ENCODE measurements at regions not wholly inside any gene's neighbourhood (a gene's known extent, or its start where the extent isn't known, plus 50 kb on each side); places are given as distances from the start of the nearest gene placed in this dataset.

- H3K4me3 Mint-ChIP-seq (ENCODE audit: unreplicated experiment): no peak overlapping the region
- H3K4me1 Mint-ChIP-seq (ENCODE audit: low read depth, unreplicated experiment): peaks cover 27% of the 10 kb centered on the region
- no peaks in the 10 kb centered on the region for H3K9me3 Mint-ChIP-seq (ENCODE audit: unreplicated experiment)
- peak in 1 of 2 experiments; percentile 40 for DNase-seq
- Histone ChIP-seq H3K27me3 (replicated peaks; ENCODE audit: control insufficient read depth, insufficient read depth, low read length) (no peaks in the 10 kb centered on the region), H3K36me3 (ENCODE audit: control insufficient read depth, insufficient read depth, low read length) (no peaks in the 10 kb centered on the region), H3K4me3 (ENCODE audit: low read depth, low read length) (no peak overlapping the region), H3K9me3 (no peaks in the 10 kb centered on the region), H3K4me1 (peaks cover 32% of the 10 kb centered on the region)
- POLR2A ChIA-PET: interaction anchor here (0.5 to 1.1 kb wide), 2 partner anchors 413 to 420 kb away, joined by 3 read pairs; partner anchors contain the start of gene KITLG
- H3K27me3 Mint-ChIP-seq (ENCODE audit: insufficient read depth, unreplicated experiment): no peaks in the 10 kb centered on the region
- TF ChIP-seq CTCF (IDR thresholded peaks at IDR 0.05; ENCODE audit: insufficient read depth in 1 of 2, low read depth in 1 of 2, low read length in 1 of 2, severe bottlenecking in 1 of 2, unreplicated experiment in 1 of 2): peak; percentile 61 to 63
- BruUV-seq (replicated peaks): no TSS peak
- peak overlapping the region; percentile 75 for H3K27ac Mint-ChIP-seq (ENCODE audit: unreplicated experiment)
- H3K36me3 Mint-ChIP-seq (ENCODE audit: insufficient read depth, unreplicated experiment): no peaks in the 10 kb centered on the region
- CTCF ChIA-PET: interaction anchor here (0.9 to 2.1 kb wide), 4 partner anchors 62 to 416 kb away, joined by 3 to 6 read pairs (median 4); no protein-coding TSS in a partner anchor
- intact Hi-C loops (cut with micrococcal nuclease; ENCODE audit: unreplicated experiment): loop anchor here (1.0 to 10.0 kb wide), 9 partner anchors 62 to 879 kb away; no protein-coding TSS in a partner anchor
Measured at GRCh38 chr12:88993651-88994050, 358.6 kb downstream of the DUSP6 start.

GRCh38 chr12:88986056-88986455 is 366.2 kb downstream of the DUSP6 start:
- intact Hi-C loops (cut with micrococcal nuclease; ENCODE audit: unreplicated experiment): loop anchor here (1.0 kb wide), 1 partner anchor 60 kb away; no protein-coding TSS in a partner anchor
- H3K4me3 Mint-ChIP-seq (ENCODE audit: unreplicated experiment): no peak overlapping the region

GRCh38 chr12:88985631-88986030 is 366.7 kb downstream of the DUSP6 start:
- Histone ChIP-seq H3K36me3 (ENCODE audit: control insufficient read depth, insufficient read depth, low read length) (no peaks in the 10 kb centered on the region), H3K9me3 (no peaks in the 10 kb centered on the region), H3K27me3 (replicated peaks; ENCODE audit: control insufficient read depth, insufficient read depth, low read length) (no peaks in the 10 kb centered on the region), H3K4me3 (ENCODE audit: low read depth, low read length) (no peak overlapping the region), H3K4me1 (peaks cover 44% of the 10 kb centered on the region)
- H3K27me3 Mint-ChIP-seq (ENCODE audit: insufficient read depth, unreplicated experiment): no peaks in the 10 kb centered on the region
- DNase-seq: no peak
- TF ChIP-seq CTCF (IDR thresholded peaks at IDR 0.05; ENCODE audit: insufficient read depth in 1 of 2, low read depth in 1 of 2, low read length in 1 of 2, severe bottlenecking in 1 of 2, unreplicated experiment in 1 of 2): no peak
- no peak overlapping the region for H3K4me3 Mint-ChIP-seq (ENCODE audit: unreplicated experiment)
- BruUV-seq (replicated peaks): no TSS peak
- ChIA-PET CTCF (no interaction called here), POLR2A (interaction anchor here (0.6 kb wide), 1 partner anchor 688 kb away, joined by 3 read pairs; no protein-coding TSS in a partner anchor)
- H3K4me1 Mint-ChIP-seq (ENCODE audit: low read depth, unreplicated experiment): peaks cover 12% of the 10 kb centered on the region
- intact Hi-C loops (cut with micrococcal nuclease; ENCODE audit: unreplicated experiment): loop anchor here (1.0 to 2.0 kb wide), 2 partner anchors 29 to 59 kb away; no protein-coding TSS in a partner anchor
- peaks cover 9% of the 10 kb centered on the region for H3K36me3 Mint-ChIP-seq (ENCODE audit: insufficient read depth, unreplicated experiment)
- peak overlapping the region; percentile 50 for H3K27ac Mint-ChIP-seq (ENCODE audit: unreplicated experiment)
- peaks cover 41% of the 10 kb centered on the region for H3K9me3 Mint-ChIP-seq (ENCODE audit: unreplicated experiment)

More at GRCh38 chr12:88986056-88986455, 366.2 kb downstream of the DUSP6 start:
- no peaks in the 10 kb centered on the region for H3K36me3 ChIP-seq (ENCODE audit: control insufficient read depth, insufficient read depth, low read length)
- POLR2A ChIA-PET: interaction anchor here (0.6 kb wide), 1 partner anchor 688 kb away, joined by 3 read pairs; no protein-coding TSS in a partner anchor
- DNase-seq: peak; percentile 29 to 40
- no peaks in the 10 kb centered on the region for H3K27me3 ChIP-seq (replicated peaks; ENCODE audit: control insufficient read depth, insufficient read depth, low read length)
- TF ChIP-seq CTCF (IDR thresholded peaks at IDR 0.05; ENCODE audit: insufficient read depth in 1 of 2, low read depth in 1 of 2, low read length in 1 of 2, severe bottlenecking in 1 of 2, unreplicated experiment in 1 of 2): no peak
- H3K4me1 Mint-ChIP-seq (ENCODE audit: low read depth, unreplicated experiment): peaks cover 17% of the 10 kb centered on the region
- peaks cover 41% of the 10 kb centered on the region for H3K9me3 Mint-ChIP-seq (ENCODE audit: unreplicated experiment)
- no peaks in the 10 kb centered on the region for H3K9me3 ChIP-seq
- H3K4me3 ChIP-seq (ENCODE audit: low read depth, low read length): no peak overlapping the region
- BruUV-seq (replicated peaks): no TSS peak
- H3K4me1 ChIP-seq: peaks cover 44% of the 10 kb centered on the region
- H3K36me3 Mint-ChIP-seq (ENCODE audit: insufficient read depth, unreplicated experiment): peaks cover 9% of the 10 kb centered on the region
- CTCF ChIA-PET: no interaction called here
- H3K27me3 Mint-ChIP-seq (ENCODE audit: insufficient read depth, unreplicated experiment): no peaks in the 10 kb centered on the region
- H3K27ac Mint-ChIP-seq (ENCODE audit: unreplicated experiment): no peak overlapping the region

Measured in Caco-2 (cell line).